Natural killer cell (primary cell): ENCODE measurements at regions not wholly inside any gene's neighbourhood (a gene's known extent, or its start where the extent isn't known, plus 50 kb on each side); places are given as distances from the start of the nearest gene placed in this dataset.

ENCODE experiments used
- ATAC-seq, 3 donors: fragments of 150-1000 bp in 2 of 3; fragments of 200-7000 bp in 1 of 3; cut with Tn5 transposase; 1 replicate in 1 of 3; 2 replicates in 2 of 3; pipeline ENCODE4 v1.10.0; 2021; ENCODE audit warnings: mild to moderate bottlenecking in 2 of 3, moderate library complexity in 2 of 3
- DNase-seq, 2 donors: peaks; one replicate each; pipeline versions ENCODE4 v3.0.0 to v3.0.0-alpha.2; 2013 to 2021; ENCODE audit warnings: mixed read lengths in 1 of 2
- H3K27ac ChIP-seq: one replicate; pipeline ENCODE4 v1.5.1; 2013; ENCODE audit warnings: mild to moderate bottlenecking, low read length
- H3K27me3 ChIP-seq: one replicate; pipeline ENCODE4 v1.6.1; 2013; ENCODE audit warnings: low read length; ENCODE audit not compliant: control insufficient read depth, insufficient read depth
- H3K36me3 ChIP-seq: one replicate; pipeline ENCODE4 v1.6.1; 2013; ENCODE audit warnings: low read length; ENCODE audit not compliant: control insufficient read depth, insufficient read depth
- H3K4me1 ChIP-seq: one replicate; pipeline ENCODE4 v1.6.1; 2013; ENCODE audit warnings: low read length; ENCODE audit not compliant: control insufficient read depth, insufficient read depth
- H3K4me3 ChIP-seq: one replicate; pipeline ENCODE4 v1.5.1; 2013; ENCODE audit warnings: low read length
- H3K9me3 ChIP-seq: one replicate; pipeline ENCODE4 v1.6.1; 2013; ENCODE audit warnings: low read length; ENCODE audit not compliant: control insufficient read depth, insufficient read depth
- H3K27ac Mint-ChIP-seq, 2 donors: one replicate each; pipeline ENCODE4 v1.8.0; 2022; ENCODE audit warnings: mild to moderate bottlenecking in 2 of 2, mixed read lengths in 2 of 2, moderate library complexity in 1 of 2
- H3K27me3 Mint-ChIP-seq, 2 donors: one replicate each; pipeline ENCODE4 v1.8.0; 2022; ENCODE audit warnings: low read depth in 2 of 2, mixed read lengths in 2 of 2
- H3K36me3 Mint-ChIP-seq: one replicate; pipeline ENCODE4 v1.8.0; 2022; ENCODE audit warnings: mixed read lengths
- H3K4me1 Mint-ChIP-seq, 2 donors: one replicate each; pipeline ENCODE4 v1.8.0; 2022; ENCODE audit warnings: mixed read lengths in 2 of 2
- H3K4me3 Mint-ChIP-seq: one replicate; pipeline ENCODE4 v1.8.0; 2022; ENCODE audit warnings: mild to moderate bottlenecking, moderate library complexity, mixed read lengths
- H3K9me3 Mint-ChIP-seq, 2 donors: one replicate each; pipeline ENCODE4 v1.8.0; 2022; ENCODE audit warnings: mixed read lengths in 2 of 2
- CTCF ChIP-seq: fragments of 200-600 bp; IDR thresholded peaks from one replicate; pipeline ENCODE4 v1.8.0; 2022; ENCODE audit warnings: antibody characterized with exemption
- WGBS: methylation state at CpG from one replicate; pipeline ENCODE4 v1.1.7; 2013; ENCODE audit warnings: missing lambda C conversion rate; ENCODE audit not compliant: insufficient coverage; 5-methylcytosine and 5-hydroxymethylcytosine counted together
- intact Hi-C: fragments of 100-400 bp; cut with micrococcal nuclease; formaldehyde crosslinking; loops from one replicate; pipeline ENCODE4 v1.14.2; 2022

- intact Hi-C loops, result no loop called here
- Mint-ChIP-seq H3K36me3 (no peaks in the 10 kb centered on the region), H3K27me3 (no peaks in the 10 kb centered on the region), H3K4me3 (no peak overlapping the region), H3K4me1 (no peaks in the 10 kb centered on the region), H3K9me3 (peaks cover 0 to 2% of the 10 kb centered on the region in 2 donors), H3K27ac (no peak overlapping the region)
- TF ChIP-seq CTCF, result no peak
- H3K36me3 ChIP-seq, result no peaks in the 10 kb centered on the region
- no peak overlapping the region for H3K4me3 ChIP-seq
- no peaks in the 10 kb centered on the region for H3K4me1 ChIP-seq
- DNase-seq (no peak), ATAC-seq (no peak)
- H3K27ac ChIP-seq, result no peak overlapping the region
- H3K9me3 ChIP-seq, result no peaks in the 10 kb centered on the region
- no peaks in the 10 kb centered on the region for H3K27me3 ChIP-seq
Observed at GRCh38 chr1:83798965-83799364, 200.0 kb downstream of the TTLL7 start.

GRCh38 chr1:83796409-83796808 lies 202.5 kb downstream of the TTLL7 start:
- DNase-seq (no peak), ATAC-seq (no peak)
- Histone ChIP-seq H3K27ac (no peak overlapping the region), H3K9me3 (no peaks in the 10 kb centered on the region), H3K4me1 (no peaks in the 10 kb centered on the region), H3K27me3 (no peaks in the 10 kb centered on the region), H3K4me3 (no peak overlapping the region), H3K36me3 (no peaks in the 10 kb centered on the region)
- H3K9me3 Mint-ChIP-seq, result no peaks in the 10 kb centered on the region
- no peak overlapping the region for H3K4me3 Mint-ChIP-seq
- no peaks in the 10 kb centered on the region for H3K27me3 Mint-ChIP-seq
- intact Hi-C loops, result no loop called here
- no peaks in the 10 kb centered on the region for H3K36me3 Mint-ChIP-seq
- 95% methylated on average over 4 of the region's 4 CpGs for WGBS
- no peaks in the 10 kb centered on the region for H3K4me1 Mint-ChIP-seq
- H3K27ac Mint-ChIP-seq, result no peak overlapping the region
- TF ChIP-seq CTCF, result no peak

GRCh38 chr1:83794384-83794783 lies 204.5 kb downstream of the TTLL7 start:
- H3K27ac ChIP-seq, result no peak overlapping the region
- DNase-seq (no peak), ATAC-seq (no peak)
- H3K9me3 Mint-ChIP-seq, result no peaks in the 10 kb centered on the region
- intact Hi-C loops, result no loop called here
- H3K4me3 ChIP-seq, result no peak overlapping the region
- no peaks in the 10 kb centered on the region for H3K27me3 ChIP-seq
- no peaks in the 10 kb centered on the region for H3K27me3 Mint-ChIP-seq
- no peaks in the 10 kb centered on the region for H3K36me3 Mint-ChIP-seq
- no peaks in the 10 kb centered on the region for H3K36me3 ChIP-seq
- no peak for TF ChIP-seq CTCF
- WGBS, result 85% methylated on average over 2 of the region's 2 CpGs
- H3K9me3 ChIP-seq, result no peaks in the 10 kb centered on the region
- no peak overlapping the region for H3K4me3 Mint-ChIP-seq
- no peaks in the 10 kb centered on the region for H3K4me1 Mint-ChIP-seq
- no peak overlapping the region for H3K27ac Mint-ChIP-seq
- no peaks in the 10 kb centered on the region for H3K4me1 ChIP-seq

GRCh38 chr1:83791821-83792437 lies 207.0 kb downstream of the TTLL7 start:
- Mint-ChIP-seq H3K36me3 (no peaks in the 10 kb centered on the region), H3K4me1 (no peaks in the 10 kb centered on the region), H3K27ac (no peak overlapping the region), H3K4me3 (no peak overlapping the region), H3K27me3 (no peaks in the 10 kb centered on the region), H3K9me3 (no peaks in the 10 kb centered on the region)
- no peak for TF ChIP-seq CTCF
- H3K4me1 ChIP-seq, result no peaks in the 10 kb centered on the region
- no peaks in the 10 kb centered on the region for H3K36me3 ChIP-seq
- no peak for DNase-seq
- intact Hi-C loops, result no loop called here
- WGBS, result 77% methylated on average over 3 of the region's 3 CpGs
- ATAC-seq, result no peak
- H3K9me3 ChIP-seq, result no peaks in the 10 kb centered on the region
- no peak overlapping the region for H3K4me3 ChIP-seq
- no peaks in the 10 kb centered on the region for H3K27me3 ChIP-seq
- H3K27ac ChIP-seq, result no peak overlapping the region
